ES-I3 (cell line): ENCODE measurements at regions not wholly inside any gene's neighbourhood (a gene's known extent, or its start where the extent isn't known, plus 50 kb on each side); places are given as distances from the start of the nearest gene placed in this dataset.
"Not testable (repeated sequence)": the region's sequence is repeated elsewhere in the genome, so short reads cannot be mapped to it uniquely, and the experiment has no call there.

ENCODE experiments used
- H3K36me3 ChIP-seq: 2 replicates; pipeline ENCODE4 v1.6.1; 2013; ENCODE audit warnings: mild to moderate bottlenecking, low read length, control low read depth, moderate library complexity; ENCODE audit not compliant: insufficient read depth
- H3K4me1 ChIP-seq: 2 replicates; pipeline ENCODE4 v1.6.1; 2013; ENCODE audit warnings: mild to moderate bottlenecking, control low read depth, low read length; ENCODE audit not compliant: insufficient read depth
- H3K9ac ChIP-seq: 2 replicates; pipeline ENCODE4 v1.6.1; 2013; ENCODE audit warnings: low read depth, mild to moderate bottlenecking, low read length, moderate library complexity
- H3K9me3 ChIP-seq: 2 replicates; pipeline ENCODE4 v1.6.1; 2013; ENCODE audit warnings: mild to moderate bottlenecking, low read length, moderate library complexity; ENCODE audit not compliant: control insufficient read depth, insufficient read depth

GRCh38 chr2:228793116-228793515 lies 478.0 kb downstream of the PID1 start:
- no peak overlapping the region for H3K9ac ChIP-seq
- H3K36me3 ChIP-seq: no peaks in the 10 kb centered on the region
- no peaks in the 10 kb centered on the region for H3K4me1 ChIP-seq
- no peaks in the 10 kb centered on the region for H3K9me3 ChIP-seq

- Histone ChIP-seq H3K9me3 (no peaks in the 10 kb centered on the region), H3K36me3 (no peaks in the 10 kb centered on the region), H3K9ac (no peak overlapping the region), H3K4me1 (no peaks in the 10 kb centered on the region)
Observed at GRCh38 chr2:228786901-228787300, 484.2 kb downstream of the PID1 start.

DNA sequence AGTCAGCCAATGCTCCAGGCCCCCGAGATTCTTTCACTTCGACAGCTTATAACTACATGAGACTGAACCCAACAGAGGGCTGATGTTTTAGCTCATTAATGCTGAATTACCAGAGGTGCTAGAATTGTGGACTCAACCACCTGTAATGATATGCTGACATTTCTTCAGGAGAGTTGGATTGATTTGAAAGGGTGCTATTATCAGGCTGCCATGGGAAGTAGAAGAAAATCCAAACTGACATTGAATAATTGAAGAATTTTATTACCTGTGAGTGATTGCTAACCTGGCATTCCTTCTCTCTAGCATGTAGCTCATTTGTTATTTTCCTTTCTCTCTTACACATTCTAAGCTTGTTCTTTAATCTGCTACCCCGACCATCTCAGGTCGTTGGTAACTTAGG lies 488.8 kb downstream of the PID1 start:
- Histone ChIP-seq H3K9me3 (no peaks in the 10 kb centered on the region), H3K36me3 (no peaks in the 10 kb centered on the region), H3K4me1 (no peaks in the 10 kb centered on the region), H3K9ac (no peak overlapping the region)

GRCh38 chr2:228777855-228778355 lies 493.2 kb downstream of the PID1 start:
- H3K9ac ChIP-seq: no peak overlapping the region
- H3K36me3 ChIP-seq: no peaks in the 10 kb centered on the region
- H3K9me3 ChIP-seq: no peaks in the 10 kb centered on the region
- H3K4me1 ChIP-seq: no peaks in the 10 kb centered on the region

- H3K9me3 ChIP-seq: no peaks in the 10 kb centered on the region
- no peaks in the 10 kb centered on the region for H3K4me1 ChIP-seq
- H3K9ac ChIP-seq: no peak overlapping the region
- no peaks in the 10 kb centered on the region for H3K36me3 ChIP-seq
Observed at GRCh38 chr2:228774548-228774947, 496.5 kb downstream of the PID1 start.

- Histone ChIP-seq H3K9me3 (no peaks in the 10 kb centered on the region), H3K9ac (no peak overlapping the region), H3K36me3 (no peaks in the 10 kb centered on the region), H3K4me1 (no peaks in the 10 kb centered on the region)
Observed at GRCh38 chr2:228771774-228772173, 499.3 kb downstream of the PID1 start.

DNA sequence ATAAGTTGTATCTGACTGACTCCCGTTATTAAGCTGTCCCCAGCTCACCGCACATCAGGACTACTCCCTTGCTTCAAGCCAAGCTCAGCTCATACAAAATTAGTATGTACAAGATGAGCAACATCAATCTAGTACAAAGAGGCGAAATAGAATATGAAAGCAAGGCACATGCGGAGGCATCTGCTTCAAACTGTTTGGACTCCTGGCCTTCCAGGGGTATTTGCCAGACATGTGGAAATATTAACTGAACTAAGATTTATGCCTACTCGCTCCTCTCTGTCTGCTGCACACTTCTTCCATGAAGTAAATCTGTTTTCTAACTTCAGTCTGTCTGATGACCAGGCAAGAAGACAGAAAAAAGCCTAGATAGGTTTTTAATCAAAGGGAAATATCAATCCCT lies 499.8 kb downstream of the PID1 start:
- Histone ChIP-seq H3K4me1 (no peaks in the 10 kb centered on the region), H3K9ac (no peak overlapping the region), H3K9me3 (no peaks in the 10 kb centered on the region), H3K36me3 (no peaks in the 10 kb centered on the region)

- Histone ChIP-seq H3K4me1 (no peaks in the 10 kb centered on the region), H3K36me3 (no peaks in the 10 kb centered on the region), H3K9ac (no peak overlapping the region), H3K9me3 (no peaks in the 10 kb centered on the region)
Observed at GRCh38 chr2:228768818-228769217, 502.3 kb downstream of the PID1 start.

- not testable (repeated sequence) for H3K36me3 ChIP-seq, H3K9me3 ChIP-seq, H3K9ac ChIP-seq, H3K4me1 ChIP-seq
Observed at GRCh38 chr2:228768141-228768540, 502.9 kb downstream of the PID1 start.

- Histone ChIP-seq H3K4me1 (no peaks in the 10 kb centered on the region), H3K9me3 (no peaks in the 10 kb centered on the region), H3K9ac (no peak overlapping the region), H3K36me3 (no peaks in the 10 kb centered on the region)
Observed at GRCh38 chr2:228767196-228767595, 503.9 kb downstream of the PID1 start.

DNA sequence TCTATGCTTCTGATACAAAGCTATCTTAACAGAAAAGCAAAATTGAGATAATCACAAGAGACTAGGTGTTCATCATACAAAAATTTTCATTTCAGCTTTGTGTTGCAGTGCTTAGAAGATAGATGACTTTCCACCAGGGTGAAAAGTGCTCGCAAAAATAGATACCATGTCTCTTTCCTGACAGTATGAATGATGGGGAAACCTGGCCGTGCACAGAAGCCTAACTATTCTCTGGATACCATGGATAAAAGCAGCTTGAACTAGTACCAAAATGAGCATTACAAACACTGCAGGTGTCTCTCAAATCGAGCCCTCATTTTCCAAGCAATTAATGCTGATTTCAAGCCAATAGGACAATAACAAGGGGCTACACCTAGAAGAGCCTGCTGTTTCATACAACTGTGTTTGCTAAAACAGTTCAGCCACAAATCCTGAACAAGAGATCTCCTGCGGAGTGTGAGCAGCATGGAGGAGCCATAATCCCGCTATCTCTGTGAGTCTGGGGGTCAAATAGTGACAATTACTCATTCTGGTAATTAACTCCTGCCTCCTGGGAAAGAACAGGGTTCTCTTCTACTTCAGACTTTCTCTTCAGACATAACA lies 507.6 kb downstream of the PID1 start:
- Histone ChIP-seq H3K9ac (no peak overlapping the region), H3K36me3 (no peaks in the 10 kb centered on the region), H3K4me1 (no peaks in the 10 kb centered on the region), H3K9me3 (no peaks in the 10 kb centered on the region)

DNA sequence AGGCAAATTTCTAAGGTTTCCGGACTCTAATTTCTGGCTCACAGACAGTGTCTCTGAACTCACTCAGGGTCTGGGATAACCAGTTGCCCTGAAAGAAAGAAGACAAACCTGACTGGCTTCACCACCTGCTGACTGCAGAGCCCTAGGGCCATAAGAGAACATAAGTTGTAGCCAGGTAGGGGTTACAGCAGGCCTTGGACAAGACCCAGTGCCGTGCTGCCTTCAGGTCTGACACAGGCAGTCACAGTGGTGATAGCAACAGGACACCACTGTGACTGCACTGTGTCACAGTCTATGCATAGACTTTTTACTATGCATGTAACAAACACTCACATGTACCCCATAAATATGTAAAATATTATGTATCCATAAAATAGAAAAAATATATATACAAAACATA lies 508.5 kb downstream of the PID1 start:
- Histone ChIP-seq H3K36me3 (no peaks in the 10 kb centered on the region), H3K9ac (no peak overlapping the region), H3K9me3 (no peaks in the 10 kb centered on the region), H3K4me1 (no peaks in the 10 kb centered on the region)

- H3K9me3 ChIP-seq, H3K9ac ChIP-seq, H3K4me1 ChIP-seq, H3K36me3 ChIP-seq: not testable (repeated sequence)
Observed at GRCh38 chr2:228755661-228756060, 515.4 kb downstream of the PID1 start.

DNA sequence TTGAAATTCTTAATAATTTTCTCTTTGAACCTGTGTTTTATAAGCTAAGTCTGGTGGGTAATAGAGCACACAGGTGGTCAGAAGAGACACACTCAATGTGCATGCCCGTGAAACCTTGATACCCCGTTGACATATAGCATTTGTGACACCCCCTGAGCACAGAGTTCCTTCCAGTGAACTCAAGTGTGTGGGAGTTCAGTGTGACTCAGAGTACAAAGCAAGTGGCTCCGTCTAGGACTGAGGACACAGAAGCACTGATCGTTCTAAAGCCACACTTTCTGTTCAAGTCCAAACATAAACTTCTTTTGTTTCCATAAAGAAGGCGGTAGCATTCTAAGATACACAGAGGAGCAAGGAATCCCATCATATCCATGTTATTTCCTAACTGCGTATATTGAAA lies 523.6 kb downstream of the PID1 start:
- Histone ChIP-seq H3K9me3 (no peaks in the 10 kb centered on the region), H3K4me1 (no peaks in the 10 kb centered on the region), H3K9ac (no peak overlapping the region), H3K36me3 (no peaks in the 10 kb centered on the region)

DNA sequence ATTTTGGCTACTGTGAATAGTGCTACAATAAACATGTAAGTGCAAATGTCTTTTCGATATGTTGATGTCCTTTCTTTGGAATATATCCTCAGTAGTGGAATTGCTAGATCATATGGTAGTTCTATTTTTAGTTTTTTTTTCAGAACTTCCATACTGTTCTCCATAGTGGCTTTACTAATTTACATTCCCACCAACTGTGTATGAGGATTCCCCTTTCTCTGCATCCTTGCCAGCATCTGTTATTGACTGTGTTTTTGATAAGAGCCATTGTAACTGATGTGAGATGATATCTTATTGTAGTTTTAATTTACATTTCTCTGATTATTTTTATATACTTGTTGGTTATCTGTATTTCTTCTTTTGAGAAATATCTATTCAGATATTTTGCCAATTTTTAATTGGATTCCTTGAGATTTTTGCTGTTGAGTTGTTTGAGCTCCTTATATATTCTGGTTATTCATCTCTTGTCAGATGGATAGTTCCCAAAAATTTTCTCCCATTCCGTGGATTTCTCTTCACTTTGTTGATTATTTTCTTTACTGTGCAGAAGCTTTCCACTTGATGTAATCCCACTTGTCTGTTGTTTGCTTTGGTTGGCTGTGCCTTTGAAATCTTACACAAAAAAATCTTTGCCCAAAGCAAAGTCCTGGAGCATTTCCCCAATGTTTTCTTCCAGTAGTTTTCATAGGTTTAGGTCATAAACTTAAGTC lies 532.3 kb downstream of the PID1 start:
- H3K36me3 ChIP-seq: no peaks in the 10 kb centered on the region
- no peaks in the 10 kb centered on the region for H3K4me1 ChIP-seq
- H3K9me3 ChIP-seq: no peaks in the 10 kb centered on the region
- no peak overlapping the region for H3K9ac ChIP-seq
